Spinal cord (tissue), 9 donors: ENCODE measurements at regions not wholly inside any gene's neighbourhood (a gene's known extent, or its start where the extent isn't known, plus 50 kb on each side); places are given as distances from the start of the nearest gene placed in this dataset.
"Not testable (repeated sequence)": the region's sequence is repeated elsewhere in the genome, so short reads cannot be mapped to it uniquely, and the experiment has no call there.

Source experiments
- DNase-seq, 6 donors: peaks; one replicate each; pipeline versions ENCODE4 v3.0.0 to v3.0.0-alpha.2; 2013 to 2015; ENCODE audit warnings: low spot score in 6 of 6, low read depth in 4 of 6
- H3K27ac ChIP-seq: one replicate; pipeline ENCODE4 v1.5.1; 2013; ENCODE audit warnings: low read depth, low read length, control low read depth
- H3K27me3 ChIP-seq: one replicate; pipeline ENCODE4 v1.6.1; 2013; ENCODE audit warnings: low read length; ENCODE audit not compliant: control insufficient read depth, insufficient read depth
- H3K36me3 ChIP-seq: one replicate; pipeline ENCODE4 v1.6.1; 2013; ENCODE audit warnings: low read length; ENCODE audit not compliant: control insufficient read depth, insufficient read depth
- H3K4me1 ChIP-seq: one replicate; pipeline ENCODE4 v1.6.1; 2013; ENCODE audit warnings: low read length; ENCODE audit not compliant: control insufficient read depth, insufficient read depth
- H3K4me3 ChIP-seq: one replicate; pipeline ENCODE4 v1.5.1; 2013; ENCODE audit warnings: low read depth, low read length, control low read depth
- H3K9me3 ChIP-seq: one replicate; pipeline ENCODE4 v1.6.1; 2013; ENCODE audit warnings: low read length; ENCODE audit not compliant: control insufficient read depth, insufficient read depth
- WGBS: methylation state at CpG from one replicate; pipeline ENCODE4 v1.1.5; 2013; ENCODE audit warnings: missing lambda C conversion rate; ENCODE audit not compliant: insufficient coverage; 5-methylcytosine and 5-hydroxymethylcytosine counted together
- donor health status: healthy.

- DNase-seq: no peak
- peaks cover 11% of the 10 kb centered on the region for H3K9me3 ChIP-seq
- H3K4me3 ChIP-seq: no peak overlapping the region
- H3K4me1 ChIP-seq: no peaks in the 10 kb centered on the region
- no peak overlapping the region for H3K27ac ChIP-seq
- no peaks in the 10 kb centered on the region for H3K36me3 ChIP-seq
- no CpG with 5 or more reads among the region's 1 CpG for WGBS
- H3K27me3 ChIP-seq: no peaks in the 10 kb centered on the region
Observed at GRCh38 chr12:47610686-47611252, 95.1 kb downstream of the RPAP3 start.

GRCh38 chr12:47609806-47610205 is 96.0 kb downstream of the RPAP3 start:
- H3K4me3 ChIP-seq: no peak overlapping the region
- H3K9me3 ChIP-seq: peaks cover 11% of the 10 kb centered on the region
- no peaks in the 10 kb centered on the region for H3K36me3 ChIP-seq
- H3K4me1 ChIP-seq: no peaks in the 10 kb centered on the region
- H3K27ac ChIP-seq: no peak overlapping the region
- no peaks in the 10 kb centered on the region for H3K27me3 ChIP-seq
- WGBS: 85% methylated on average over 2 of the region's 3 CpGs
- no peak for DNase-seq

GRCh38 chr12:47608671-47609070 is 97.2 kb downstream of the RPAP3 start:
- not testable (repeated sequence) for H3K4me1 ChIP-seq, H3K4me3 ChIP-seq, H3K27me3 ChIP-seq, H3K27ac ChIP-seq, H3K36me3 ChIP-seq, DNase-seq, H3K9me3 ChIP-seq
- 93% methylated on average over 3 of the region's 4 CpGs for WGBS

- DNase-seq: peak in 1 of 6 donors; percentile 66
- H3K27me3 ChIP-seq: no peaks in the 10 kb centered on the region
- H3K4me1 ChIP-seq: no peaks in the 10 kb centered on the region
- no peak overlapping the region for H3K4me3 ChIP-seq
- H3K27ac ChIP-seq: no peak overlapping the region
- WGBS: no CpG with 5 or more reads among the region's 1 CpG
- no peaks in the 10 kb centered on the region for H3K9me3 ChIP-seq
- no peaks in the 10 kb centered on the region for H3K36me3 ChIP-seq
Observed at GRCh38 chr12:47604221-47604873, 101.5 kb downstream of the RPAP3 start.

- DNase-seq: no peak
- Histone ChIP-seq H3K9me3 (no peaks in the 10 kb centered on the region), H3K36me3 (no peaks in the 10 kb centered on the region), H3K4me1 (no peaks in the 10 kb centered on the region), H3K27me3 (no peaks in the 10 kb centered on the region), H3K4me3 (no peak overlapping the region), H3K27ac (no peak overlapping the region)
- 82% methylated on average over 11 of the region's 11 CpGs for WGBS
Observed at GRCh38 chr12:47602949-47603558, 102.8 kb downstream of the RPAP3 start.

- Histone ChIP-seq H3K9me3 (no peaks in the 10 kb centered on the region), H3K36me3 (no peaks in the 10 kb centered on the region), H3K4me1 (no peaks in the 10 kb centered on the region), H3K27ac (no peak overlapping the region), H3K4me3 (no peak overlapping the region), H3K27me3 (no peaks in the 10 kb centered on the region)
- no CpG with 5 or more reads among the region's 1 CpG for WGBS
- no peak for DNase-seq
Observed at GRCh38 chr12:47602325-47602724, 103.5 kb downstream of the RPAP3 start.

- Histone ChIP-seq H3K4me1 (no peaks in the 10 kb centered on the region), H3K9me3 (no peaks in the 10 kb centered on the region), H3K27ac (no peak overlapping the region), H3K36me3 (no peaks in the 10 kb centered on the region), H3K4me3 (no peak overlapping the region), H3K27me3 (no peaks in the 10 kb centered on the region)
- DNase-seq: no peak
Observed at GRCh38 chr12:47601071-47601470, 104.8 kb downstream of the RPAP3 start.

- Histone ChIP-seq H3K4me1 (peaks cover 14% of the 10 kb centered on the region), H3K27me3 (no peaks in the 10 kb centered on the region), H3K36me3 (no peaks in the 10 kb centered on the region), H3K4me3 (no peak overlapping the region), H3K9me3 (no peaks in the 10 kb centered on the region), H3K27ac (peak overlapping the region; percentile 2)
- 17% methylated on average over 1 of the region's 4 CpGs for WGBS
- DNase-seq: peak in 1 of 6 donors; percentile 29
Observed at GRCh38 chr12:47591795-47592194, 114.0 kb downstream of the RPAP3 start.

GRCh38 chr12:47591361-47591791 is 114.5 kb downstream of the RPAP3 start:
- Histone ChIP-seq H3K9me3 (no peaks in the 10 kb centered on the region), H3K4me3 (no peak overlapping the region), H3K4me1 (peaks cover 14% of the 10 kb centered on the region), H3K27me3 (no peaks in the 10 kb centered on the region), H3K27ac (peak overlapping the region; percentile 2), H3K36me3 (no peaks in the 10 kb centered on the region)
- peak in 3 of 6 donors; percentile 43 to 95 (median 84) for DNase-seq
- 3% methylated on average over 4 of the region's 4 CpGs for WGBS
